ENCODE measurements at regions not wholly inside any gene's neighbourhood (a gene's known extent, or its start where the extent isn't known, plus 50 kb on each side); places are given as distances from the start of the nearest gene placed in this dataset.

DNA sequence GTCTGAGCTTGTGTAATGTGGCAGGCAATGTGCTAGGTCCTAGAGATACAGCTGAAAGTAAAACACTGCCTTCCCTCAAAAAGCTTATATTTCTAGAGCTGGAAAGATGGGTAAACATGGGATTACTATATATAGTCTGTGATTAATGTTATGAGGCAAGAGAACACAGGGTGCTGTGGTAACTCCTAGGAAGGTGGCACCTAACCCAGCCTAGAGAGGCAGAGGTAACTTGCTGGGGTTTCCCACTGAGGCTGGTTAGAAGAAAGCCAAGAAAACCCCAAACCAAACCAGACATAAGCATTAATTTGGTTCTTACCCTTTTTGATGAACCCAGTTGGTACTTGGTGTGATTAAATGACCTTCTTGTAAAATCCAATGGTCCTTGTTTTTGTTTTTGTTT, 315.0 kb downstream of the PPP1R2C start:
- no peaks in the 10 kb centered on the region for H3K36me3 Mint-ChIP-seq
- no peaks in the 10 kb centered on the region for H3K27me3 Mint-ChIP-seq
- H3K4me3 Mint-ChIP-seq, result no peak overlapping the region
- peaks cover 1% of the 10 kb centered on the region for H3K9me3 Mint-ChIP-seq
- no peaks in the 10 kb centered on the region for H3K4me1 Mint-ChIP-seq
- H3K27ac Mint-ChIP-seq, result no peak overlapping the region
- DNase-seq, result no peak

DNA sequence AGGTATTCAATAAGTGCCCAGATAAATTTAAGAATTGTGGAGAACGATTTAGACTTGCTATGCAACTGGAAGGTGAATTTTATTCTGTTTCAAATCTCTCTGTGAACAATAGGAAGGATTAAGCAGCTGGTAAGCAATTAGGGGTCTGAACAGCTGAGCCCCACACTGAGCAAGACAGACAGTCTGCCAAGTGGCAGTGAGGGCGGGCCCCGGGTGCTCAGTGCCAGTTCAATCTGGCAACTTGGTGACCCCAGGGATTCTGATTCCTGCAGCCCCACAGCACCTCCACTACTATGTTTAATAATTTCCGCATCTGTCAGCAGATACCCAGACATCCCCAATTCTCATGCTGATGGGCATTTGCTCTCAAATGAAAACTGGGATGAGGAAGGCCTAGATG, 317.3 kb downstream of the PPP1R2C start:
- H3K4me1 Mint-ChIP-seq, result no peaks in the 10 kb centered on the region
- no peaks in the 10 kb centered on the region for H3K36me3 Mint-ChIP-seq
- H3K27ac Mint-ChIP-seq, result no peak overlapping the region
- H3K9me3 Mint-ChIP-seq, result peaks cover 1% of the 10 kb centered on the region
- no peaks in the 10 kb centered on the region for H3K27me3 Mint-ChIP-seq
- H3K4me3 Mint-ChIP-seq, result no peak overlapping the region
- DNase-seq, result no peak

DNA sequence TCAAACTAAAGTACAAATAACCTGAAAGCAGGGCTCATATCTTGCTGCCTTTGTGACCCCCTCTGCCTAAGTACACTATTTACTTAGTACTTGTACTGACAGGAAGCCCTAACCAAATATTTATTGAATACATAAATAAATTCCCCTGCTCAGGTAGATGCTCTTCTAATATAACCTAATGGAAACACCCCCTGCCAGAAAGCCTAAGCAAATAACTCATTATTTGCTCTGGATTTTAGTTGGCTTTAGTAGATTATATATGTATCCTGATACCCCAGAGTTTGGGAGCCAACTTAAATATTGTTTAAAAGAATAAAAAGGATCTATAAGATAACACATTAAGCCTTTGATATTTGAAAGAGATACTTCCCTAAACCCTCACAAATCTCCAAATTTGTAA, 318.2 kb downstream of the PPP1R2C start:
- Mint-ChIP-seq H3K27ac (no peak overlapping the region), H3K36me3 (no peaks in the 10 kb centered on the region), H3K27me3 (no peaks in the 10 kb centered on the region), H3K4me3 (no peak overlapping the region), H3K4me1 (no peaks in the 10 kb centered on the region), H3K9me3 (peaks cover 1% of the 10 kb centered on the region)
- DNase-seq, result no peak

DNA sequence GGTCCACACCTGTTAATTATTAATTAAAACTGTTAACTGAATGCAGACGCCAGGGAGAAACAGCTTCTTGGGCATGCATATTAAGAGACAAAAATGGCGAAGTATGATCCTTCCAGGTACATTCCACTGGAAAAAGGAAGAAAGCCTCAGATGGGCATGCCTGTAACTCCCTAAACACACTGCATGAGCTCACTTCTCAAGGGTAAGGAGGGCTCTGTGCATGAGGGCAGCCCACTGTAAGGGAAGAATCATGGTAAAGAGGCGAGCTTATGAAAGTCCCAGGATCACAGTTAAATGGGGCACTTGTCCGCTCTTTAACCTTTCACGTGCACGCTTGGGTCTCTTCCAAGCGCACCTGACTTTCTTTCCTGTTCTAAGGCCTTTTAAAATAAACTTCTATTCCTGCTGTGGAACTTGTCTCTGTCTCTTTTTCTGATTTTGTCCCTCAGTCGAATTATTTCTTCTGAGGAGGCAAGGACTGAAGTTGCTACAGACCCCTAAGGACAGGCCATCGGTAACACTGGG, 321.7 kb downstream of the PPP1R2C start:
- no peak for DNase-seq
- H3K27ac Mint-ChIP-seq, result no peak overlapping the region
- H3K36me3 Mint-ChIP-seq, result no peaks in the 10 kb centered on the region
- no peaks in the 10 kb centered on the region for H3K4me1 Mint-ChIP-seq
- H3K9me3 Mint-ChIP-seq, result no peaks in the 10 kb centered on the region
- no peaks in the 10 kb centered on the region for H3K27me3 Mint-ChIP-seq
- H3K4me3 Mint-ChIP-seq, result no peak overlapping the region

DNA sequence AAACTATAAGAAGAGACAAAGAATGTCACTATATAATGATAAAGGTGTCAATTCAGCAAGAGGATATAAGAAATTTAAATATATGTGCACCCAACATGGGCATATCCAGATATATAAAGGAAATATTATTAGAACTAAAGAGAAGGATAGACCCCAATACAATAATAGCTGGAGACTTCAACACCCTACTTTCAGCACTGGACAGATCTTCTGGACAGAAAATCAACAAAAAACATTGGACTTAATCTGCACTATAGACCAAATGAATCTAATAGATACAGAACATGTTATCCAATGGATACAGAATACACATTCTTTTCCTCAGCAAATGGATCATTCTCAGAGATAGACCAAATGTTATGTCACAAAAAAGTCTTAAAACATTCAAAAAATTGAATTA, 327.7 kb downstream of the PPP1R2C start:
- Mint-ChIP-seq H3K4me1 (no peaks in the 10 kb centered on the region), H3K9me3 (peaks cover 2% of the 10 kb centered on the region), H3K4me3 (no peak overlapping the region), H3K27me3 (no peaks in the 10 kb centered on the region), H3K36me3 (no peaks in the 10 kb centered on the region), H3K27ac (no peak overlapping the region)
- no peak for DNase-seq

DNA sequence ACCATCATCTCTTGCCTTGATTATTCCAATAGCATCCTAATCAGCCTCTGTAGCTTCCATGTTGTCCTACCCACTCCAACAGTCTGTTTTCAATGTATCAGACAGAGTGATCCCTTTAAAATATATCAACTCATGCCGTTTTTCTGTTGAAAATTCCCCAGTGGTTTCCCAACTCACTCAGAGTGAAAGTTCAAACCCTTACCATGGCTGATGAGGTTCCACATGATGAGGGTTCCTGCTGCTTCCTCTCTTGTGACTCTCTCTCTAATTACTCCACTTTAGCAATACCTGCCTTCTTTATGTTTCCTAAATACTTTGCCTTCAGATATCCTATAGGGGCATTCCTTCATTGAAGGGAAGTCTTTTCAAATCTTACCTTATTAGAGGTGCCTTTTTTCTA, 334.7 kb downstream of the PPP1R2C start:
- H3K27ac Mint-ChIP-seq, result peak overlapping the region; percentile 19
- peaks cover 1% of the 10 kb centered on the region for H3K36me3 Mint-ChIP-seq
- H3K27me3 Mint-ChIP-seq, result no peaks in the 10 kb centered on the region
- no peak overlapping the region for H3K4me3 Mint-ChIP-seq
- no peak for DNase-seq
- peaks cover 8% of the 10 kb centered on the region for H3K9me3 Mint-ChIP-seq
- no peaks in the 10 kb centered on the region for H3K4me1 Mint-ChIP-seq

DNA sequence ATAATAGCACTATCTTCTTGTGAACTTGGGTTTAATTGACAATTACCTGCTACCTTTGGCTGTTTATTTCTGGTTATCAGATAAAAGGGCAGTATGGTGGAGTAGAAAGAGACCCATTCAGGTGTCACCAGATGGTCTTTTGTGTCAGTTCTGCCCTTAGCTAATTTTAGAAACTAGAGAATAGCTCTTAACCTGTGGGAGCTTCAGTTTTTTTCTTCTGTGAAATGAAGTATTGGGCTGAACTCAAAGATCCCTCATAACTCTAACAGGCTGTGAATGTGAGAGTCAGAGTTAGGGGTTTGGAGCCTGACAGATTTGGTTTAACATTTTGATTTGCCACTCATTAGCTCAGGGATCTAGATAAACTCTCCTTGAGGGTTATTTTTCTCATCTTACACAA, 335.2 kb downstream of the PPP1R2C start:
- Mint-ChIP-seq H3K9me3 (peaks cover 9% of the 10 kb centered on the region), H3K36me3 (peaks cover 3% of the 10 kb centered on the region), H3K4me3 (no peak overlapping the region), H3K4me1 (no peaks in the 10 kb centered on the region), H3K27ac (no peak overlapping the region), H3K27me3 (no peaks in the 10 kb centered on the region)
- no peak for DNase-seq

DNA sequence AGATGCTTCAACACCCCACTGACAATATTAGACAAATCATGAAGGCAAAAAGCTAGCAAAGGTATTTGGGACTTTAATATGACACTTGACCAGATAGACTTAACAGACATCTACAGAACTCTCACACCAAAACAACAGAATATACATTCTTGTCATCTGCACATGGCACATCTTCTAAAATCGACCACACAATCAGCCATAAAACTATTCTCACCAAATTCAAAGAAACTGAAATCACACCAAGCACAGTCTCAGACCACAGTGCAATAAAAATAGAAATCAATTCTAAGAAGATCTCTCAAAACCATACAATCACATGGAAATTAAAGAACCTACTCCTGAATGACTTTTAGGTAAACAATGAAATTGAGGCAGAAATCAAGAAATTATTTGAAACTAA, 340.8 kb downstream of the PPP1R2C start:
- Mint-ChIP-seq H3K36me3 (peaks cover 16% of the 10 kb centered on the region), H3K27me3 (no peaks in the 10 kb centered on the region), H3K27ac (no peak overlapping the region), H3K4me3 (no peak overlapping the region), H3K4me1 (peaks cover 12% of the 10 kb centered on the region), H3K9me3 (peaks cover 12% of the 10 kb centered on the region)
- no peak for DNase-seq

DNA sequence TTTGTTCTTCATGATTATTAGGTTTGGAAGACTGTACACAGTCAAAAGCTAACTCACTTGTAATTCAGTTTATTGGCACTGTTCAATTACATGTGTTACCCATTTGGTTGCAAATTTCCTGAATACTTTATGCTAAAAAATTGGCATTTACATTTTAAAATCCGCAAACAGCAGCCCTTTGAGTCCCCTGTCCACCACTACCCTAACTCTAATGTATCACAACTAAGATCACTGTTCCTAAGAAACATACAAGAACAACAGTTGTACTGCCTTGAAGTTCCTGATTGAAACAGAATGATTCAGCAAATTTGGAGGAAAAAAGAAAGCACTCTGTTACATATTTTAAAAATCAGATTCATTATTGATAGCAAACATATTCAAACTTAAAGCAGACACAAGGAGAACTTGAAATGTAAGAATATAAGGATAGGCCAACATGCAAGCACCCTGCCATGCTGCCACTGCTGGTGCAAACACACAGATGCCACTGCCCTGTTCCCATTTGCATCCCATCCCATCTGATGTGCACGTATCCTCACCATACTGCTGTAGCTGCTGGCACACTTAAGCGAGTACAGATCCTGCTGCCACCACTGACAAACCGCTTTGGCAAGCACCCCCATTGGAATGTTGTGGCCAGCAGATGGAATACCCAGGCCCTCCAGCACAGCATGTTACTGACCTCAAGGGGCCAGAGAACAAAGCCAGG, 343.4 kb downstream of the PPP1R2C start:
- H3K4me3 Mint-ChIP-seq, result no peak overlapping the region
- H3K27ac Mint-ChIP-seq, result no peak overlapping the region
- H3K36me3 Mint-ChIP-seq, result peaks cover 16% of the 10 kb centered on the region
- H3K4me1 Mint-ChIP-seq, result peaks cover 12% of the 10 kb centered on the region
- no peak for DNase-seq
- no peaks in the 10 kb centered on the region for H3K27me3 Mint-ChIP-seq
- H3K9me3 Mint-ChIP-seq, result peaks cover 12% of the 10 kb centered on the region

DNA sequence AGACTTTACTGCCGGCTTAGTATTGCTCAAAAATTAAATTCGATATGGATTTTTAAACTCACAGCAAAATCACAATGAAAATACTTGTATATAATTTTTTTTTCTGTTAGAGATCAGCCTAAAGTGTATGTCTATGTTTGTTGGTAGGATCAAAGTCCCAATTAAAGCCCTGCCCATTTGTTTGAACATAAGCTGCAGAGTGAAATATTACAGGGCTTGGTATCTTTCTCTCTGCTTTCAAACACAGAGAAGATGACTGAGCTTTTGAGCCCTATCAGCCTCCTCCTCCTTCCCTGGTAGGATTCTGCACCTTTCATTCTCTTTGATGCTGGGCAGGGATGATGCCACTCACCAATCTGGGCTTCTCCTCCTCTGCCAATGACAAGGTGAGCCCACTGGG, 345.4 kb downstream of the PPP1R2C start:
- H3K27me3 Mint-ChIP-seq, result no peaks in the 10 kb centered on the region
- H3K4me1 Mint-ChIP-seq, result peaks cover 11% of the 10 kb centered on the region
- H3K27ac Mint-ChIP-seq, result no peak overlapping the region
- H3K9me3 Mint-ChIP-seq, result peaks cover 9% of the 10 kb centered on the region
- H3K4me3 Mint-ChIP-seq, result no peak overlapping the region
- peaks cover 11% of the 10 kb centered on the region for H3K36me3 Mint-ChIP-seq
- no peak for DNase-seq

DNA sequence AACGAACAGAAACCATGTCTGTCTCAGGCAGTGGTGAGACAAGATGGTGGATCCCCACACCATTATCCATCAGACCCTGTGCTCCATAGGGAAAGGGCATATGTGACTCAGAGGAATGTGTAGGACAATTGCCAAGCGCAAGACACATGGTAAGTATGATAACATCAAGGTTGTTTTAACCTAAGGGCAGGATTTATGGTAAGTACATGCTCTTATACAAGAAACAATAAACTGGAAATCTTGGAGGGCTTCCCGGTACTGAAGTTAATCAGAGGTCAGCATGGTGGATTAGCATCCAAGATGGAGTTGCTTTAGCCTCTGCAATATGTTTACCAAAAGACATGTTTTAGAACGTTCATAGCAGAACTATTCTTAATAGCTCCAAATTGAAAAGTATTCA, 355.0 kb downstream of the PPP1R2C start:
- H3K36me3 Mint-ChIP-seq, result no peaks in the 10 kb centered on the region

DNA sequence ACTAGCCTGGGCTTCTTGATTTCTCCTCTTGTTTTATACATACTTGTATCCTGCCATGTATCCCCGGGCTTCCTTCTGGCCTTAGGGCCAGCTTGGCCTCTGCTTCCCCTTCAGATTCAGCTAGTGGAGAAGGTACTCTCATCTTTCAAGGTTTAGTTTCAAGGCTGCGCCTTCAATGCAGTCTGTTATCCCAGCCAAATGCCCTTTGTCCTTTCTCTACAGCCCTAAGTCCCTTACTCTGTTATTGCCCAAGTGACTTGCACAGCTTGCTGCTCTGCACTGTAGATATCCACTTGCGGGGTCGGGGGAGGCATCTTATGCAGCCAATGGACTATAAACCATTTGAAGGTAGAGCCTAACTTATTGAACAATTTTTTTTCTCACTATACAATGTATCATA, 357.5 kb downstream of the PPP1R2C start:
- no peak overlapping the region for H3K27ac Mint-ChIP-seq
- H3K36me3 Mint-ChIP-seq, result no peaks in the 10 kb centered on the region
- H3K4me3 Mint-ChIP-seq, result no peak overlapping the region

More for the DNA sequence above, 355.0 kb downstream of the PPP1R2C start:
- Mint-ChIP-seq H3K4me3 (no peak overlapping the region), H3K4me1 (no peaks in the 10 kb centered on the region), H3K9me3 (peaks cover 1% of the 10 kb centered on the region), H3K27me3 (no peaks in the 10 kb centered on the region), H3K27ac (no peak overlapping the region)
- DNase-seq, result no peak

DNA sequence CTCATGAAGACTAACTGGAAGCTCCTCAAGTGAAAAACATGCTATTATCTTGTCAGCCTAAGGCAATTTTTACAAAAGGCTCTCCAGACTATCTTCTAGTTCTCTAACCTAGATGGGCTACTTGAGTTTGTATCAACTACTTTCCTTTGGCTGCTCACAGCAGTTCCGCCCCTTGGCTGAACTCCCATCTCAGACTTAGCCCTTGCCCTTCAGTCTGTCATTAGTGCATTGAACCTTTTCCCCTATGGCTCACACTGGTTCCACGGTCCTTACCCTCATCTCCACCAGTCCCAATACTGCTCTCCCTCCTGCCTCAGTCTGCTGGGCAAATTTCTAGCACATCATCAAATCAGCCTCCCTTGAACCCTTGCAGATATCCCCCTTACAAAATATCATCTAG, 362.3 kb downstream of the PPP1R2C start:
- Mint-ChIP-seq H3K4me3 (no peak overlapping the region), H3K27ac (no peak overlapping the region), H3K9me3 (peaks cover 8% of the 10 kb centered on the region), H3K27me3 (no peaks in the 10 kb centered on the region), H3K36me3 (peaks cover 6% of the 10 kb centered on the region), H3K4me1 (peaks cover 3% of the 10 kb centered on the region)
- no peak for DNase-seq

More for the DNA sequence above, 357.5 kb downstream of the PPP1R2C start:
- Mint-ChIP-seq H3K9me3 (peaks cover 1% of the 10 kb centered on the region), H3K4me1 (no peaks in the 10 kb centered on the region), H3K27me3 (no peaks in the 10 kb centered on the region)
- no peak for DNase-seq

DNA sequence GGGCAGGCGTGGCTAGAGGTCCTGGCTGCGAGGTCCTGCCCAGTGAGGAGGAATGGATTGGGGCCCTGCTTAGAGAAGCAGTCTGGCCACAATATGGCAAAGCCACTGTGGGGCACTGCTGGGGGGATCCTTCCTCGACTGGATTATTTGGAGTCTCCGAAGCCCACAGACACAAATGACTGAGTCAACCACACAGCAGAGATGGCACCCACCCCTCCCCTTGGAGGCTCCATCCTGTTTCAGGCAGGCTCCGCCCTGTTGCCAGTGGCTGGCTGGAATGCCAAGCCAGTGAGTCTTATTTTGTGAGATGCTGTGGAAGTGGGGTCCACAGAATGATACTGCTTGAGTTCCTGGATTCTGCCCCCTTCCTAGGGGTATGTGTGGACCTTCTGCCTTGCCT, 363.9 kb downstream of the PPP1R2C start:
- Mint-ChIP-seq H3K27ac (no peak overlapping the region), H3K4me3 (no peak overlapping the region), H3K4me1 (peaks cover 4% of the 10 kb centered on the region), H3K27me3 (no peaks in the 10 kb centered on the region), H3K36me3 (peaks cover 6% of the 10 kb centered on the region), H3K9me3 (peaks cover 10% of the 10 kb centered on the region)
- DNase-seq, result no peak

DNA sequence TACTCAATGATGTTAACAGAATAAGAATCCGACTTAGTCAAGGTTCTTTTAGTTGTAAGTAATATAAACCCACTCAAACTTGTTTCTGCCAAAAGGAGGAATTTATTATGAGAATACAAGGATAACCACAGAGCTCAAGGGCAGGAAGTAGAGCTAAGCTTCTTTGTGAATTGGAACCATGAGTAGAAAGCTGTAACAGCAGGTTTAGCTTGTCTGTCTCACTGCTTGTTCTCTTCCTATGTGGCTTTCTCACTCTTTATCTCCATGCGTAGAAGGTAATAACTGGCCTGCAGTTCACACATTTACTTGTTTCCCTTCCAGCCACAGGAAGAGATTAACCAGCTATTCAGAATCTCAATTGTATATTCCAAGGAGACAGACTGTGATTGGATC, 378.3 kb downstream of the PPP1R2C start:
- DNase-seq, result no peak
- peak overlapping the region; percentile 45 for H3K27ac Mint-ChIP-seq
- H3K9me3 Mint-ChIP-seq, result peaks cover 2% of the 10 kb centered on the region
- H3K36me3 Mint-ChIP-seq, result peaks cover 2% of the 10 kb centered on the region
- peaks cover 13% of the 10 kb centered on the region for H3K4me1 Mint-ChIP-seq
- H3K4me3 Mint-ChIP-seq, result no peak overlapping the region
- no peaks in the 10 kb centered on the region for H3K27me3 Mint-ChIP-seq

DNA sequence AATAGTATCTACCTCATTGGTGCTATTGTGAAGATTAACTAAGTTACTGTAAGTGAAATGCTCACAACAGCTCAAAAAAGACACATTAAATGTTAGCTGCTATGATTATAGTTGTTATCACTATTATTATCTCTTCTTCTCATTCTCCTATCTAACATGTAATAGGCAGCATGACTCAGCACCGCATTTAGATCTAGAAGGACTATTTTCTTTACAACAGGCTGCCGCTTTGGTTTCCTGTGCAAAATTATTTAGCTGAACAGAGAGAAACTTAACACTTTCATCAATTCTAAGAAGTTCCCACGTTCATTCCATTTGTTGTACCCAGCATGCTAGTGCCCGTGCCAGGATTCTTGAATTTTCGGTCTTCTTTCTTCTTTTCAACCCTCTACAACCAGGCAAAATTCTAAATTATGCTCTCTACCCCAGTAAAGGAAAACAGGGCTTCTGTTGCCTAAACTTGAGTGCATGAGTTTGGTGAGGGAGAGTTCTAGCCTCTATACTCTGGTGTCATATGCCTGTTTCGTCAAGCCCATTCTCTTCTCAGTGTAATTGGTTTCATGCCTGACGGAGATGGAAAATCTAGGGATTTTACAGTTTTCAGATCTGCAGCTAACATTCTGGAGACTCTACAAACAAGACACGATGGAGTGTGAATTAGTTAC, 378.9 kb downstream of the PPP1R2C start:
- peaks cover 13% of the 10 kb centered on the region for H3K4me1 Mint-ChIP-seq
- H3K36me3 Mint-ChIP-seq, result peaks cover 2% of the 10 kb centered on the region
- no peaks in the 10 kb centered on the region for H3K27me3 Mint-ChIP-seq
- DNase-seq, result no peak
- peaks cover 2% of the 10 kb centered on the region for H3K9me3 Mint-ChIP-seq
- peak overlapping the region; percentile 4 for H3K4me3 Mint-ChIP-seq
- H3K27ac Mint-ChIP-seq, result peak overlapping the region; percentile 45
